Ishikawa (cell line): ENCODE measurements at regions not wholly inside any gene's neighbourhood (a gene's known extent, or its start where the extent isn't known, plus 50 kb on each side); places are given as distances from the start of the nearest gene placed in this dataset.

Experiments
- CEBPB ChIP-seq: IDR thresholded peaks from 2 replicates; pipeline ENCODE4 v1.6.1; 2012
- CREB1 ChIP-seq: IDR thresholded peaks from 2 replicates; pipeline ENCODE4 v1.6.1; 2012; ENCODE audit warnings: low read depth
- EGR1 ChIP-seq: IDR thresholded peaks from 2 replicates; pipeline ENCODE4 v1.6.1; 2012
- EP300 ChIP-seq: IDR thresholded peaks from 2 replicates; pipeline ENCODE4 v1.6.1; 2012; ENCODE audit warnings: borderline replicate concordance
- FOXM1 ChIP-seq: IDR thresholded peaks from 2 replicates; pipeline ENCODE4 v1.6.1; 2012; ENCODE audit warnings: low read depth, borderline replicate concordance
- MAX ChIP-seq: IDR thresholded peaks from 2 replicates; pipeline ENCODE4 v1.6.1; 2012
- NFIC ChIP-seq: IDR thresholded peaks from 2 replicates; pipeline ENCODE4 v1.6.1; 2012
- RAD21 ChIP-seq: IDR thresholded peaks from 2 replicates; pipeline ENCODE4 v1.6.1; 2012; ENCODE audit warnings: low read depth
- REST ChIP-seq: IDR thresholded peaks from 2 replicates; pipeline ENCODE4 v1.6.1; 2012; ENCODE audit warnings: low read depth, mild to moderate bottlenecking
- TAF1 ChIP-seq: IDR thresholded peaks from 2 replicates; pipeline ENCODE4 v1.6.1; 2012; ENCODE audit warnings: low read depth, mild to moderate bottlenecking
- TEAD4 ChIP-seq: IDR thresholded peaks from 2 replicates; pipeline ENCODE4 v1.6.1; 2012
- USF1 ChIP-seq: IDR thresholded peaks from 2 replicates; pipeline ENCODE4 v1.6.1; 2012
- YY1 ChIP-seq: IDR thresholded peaks from 2 replicates; pipeline ENCODE4 v1.6.1; 2012; ENCODE audit warnings: low read depth
- ZBTB7A ChIP-seq: IDR thresholded peaks from 2 replicates; pipeline ENCODE4 v1.6.1; 2012; ENCODE audit warnings: low read depth

GRCh38 chr3:139774560-139775302, 97.0 kb upstream of the NMNAT3 start:
- TF ChIP-seq USF1 (no peak), EGR1 (no peak), TEAD4 (no peak), REST (no peak), RAD21 (no peak), NFIC (no peak), MAX (no peak), FOXM1 (no peak), CREB1 (no peak), EP300 (no peak)

GRCh38 chr3:139772539-139773500, 95.0 kb upstream of the NMNAT3 start:
- TF ChIP-seq EP300 = no peak
- TF ChIP-seq YY1 = no peak
- no peak for TF ChIP-seq TEAD4
- TF ChIP-seq USF1 = no peak
- TF ChIP-seq FOXM1 = no peak
- TF ChIP-seq TAF1 = no peak

- TF ChIP-seq MAX (no peak), REST (no peak), FOXM1 (no peak), TEAD4 (no peak), YY1 (no peak)
Measured at GRCh38 chr3:139771331-139771730, 93.6 kb upstream of the NMNAT3 start.

- TF ChIP-seq EP300 (no peak), NFIC (no peak), TAF1 (no peak), RAD21 (no peak), YY1 (no peak), REST (no peak), CREB1 (no peak), ZBTB7A (no peak), EGR1 (no peak), FOXM1 (no peak), CEBPB (no peak)
Measured at GRCh38 chr3:139770577-139770976, 92.8 kb upstream of the NMNAT3 start.
